T-helper 2 cell treated with Interferon-gamma antibody and Interleukin-4, amounts not matched to agents 100 ng/mL and 5 ng/mL, for 36 hours (primary cell): ENCODE measurements at regions not wholly inside any gene's neighbourhood (a gene's known extent, or its start where the extent isn't known, plus 50 kb on each side); places are given as distances from the start of the nearest gene placed in this dataset.

Source experiments
- intact Hi-C: fragments of 100-400 bp; cut with micrococcal nuclease; formaldehyde crosslinking; loops from one replicate; pipeline ENCODE4 v1.15.1; 2023

DNA sequence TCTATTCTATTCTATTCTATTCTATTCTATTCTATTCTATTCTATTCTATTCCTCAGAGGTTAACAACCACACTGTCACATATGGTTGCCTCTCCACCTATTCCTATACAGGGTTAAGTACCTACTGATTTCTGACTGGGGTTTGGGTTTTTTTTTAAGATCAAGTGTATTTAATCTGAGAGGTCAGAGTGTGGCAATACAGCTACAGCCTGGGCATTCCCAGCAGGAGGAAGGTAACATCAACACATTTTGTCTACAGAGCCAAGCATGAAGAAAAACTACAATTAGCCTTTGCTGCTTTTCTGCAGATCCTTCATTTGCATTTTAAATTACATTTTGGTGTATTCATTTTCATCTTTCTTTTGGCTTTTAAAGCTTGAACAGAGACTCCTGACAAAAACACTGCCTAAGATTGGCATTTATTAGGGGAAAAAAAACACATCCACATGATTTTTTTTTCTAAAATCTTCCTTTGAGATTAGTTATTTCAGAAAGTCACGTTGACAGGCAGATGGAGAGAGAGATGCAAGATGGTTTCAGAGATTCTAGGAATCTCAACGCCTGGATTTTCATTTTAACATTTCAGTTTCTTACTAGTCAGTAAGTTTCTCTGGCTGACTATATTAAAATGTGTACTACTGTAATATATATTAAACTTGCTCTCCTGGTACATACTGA lies 255.9 kb upstream of the TET2 start:
- intact Hi-C loops = no loop called here

DNA sequence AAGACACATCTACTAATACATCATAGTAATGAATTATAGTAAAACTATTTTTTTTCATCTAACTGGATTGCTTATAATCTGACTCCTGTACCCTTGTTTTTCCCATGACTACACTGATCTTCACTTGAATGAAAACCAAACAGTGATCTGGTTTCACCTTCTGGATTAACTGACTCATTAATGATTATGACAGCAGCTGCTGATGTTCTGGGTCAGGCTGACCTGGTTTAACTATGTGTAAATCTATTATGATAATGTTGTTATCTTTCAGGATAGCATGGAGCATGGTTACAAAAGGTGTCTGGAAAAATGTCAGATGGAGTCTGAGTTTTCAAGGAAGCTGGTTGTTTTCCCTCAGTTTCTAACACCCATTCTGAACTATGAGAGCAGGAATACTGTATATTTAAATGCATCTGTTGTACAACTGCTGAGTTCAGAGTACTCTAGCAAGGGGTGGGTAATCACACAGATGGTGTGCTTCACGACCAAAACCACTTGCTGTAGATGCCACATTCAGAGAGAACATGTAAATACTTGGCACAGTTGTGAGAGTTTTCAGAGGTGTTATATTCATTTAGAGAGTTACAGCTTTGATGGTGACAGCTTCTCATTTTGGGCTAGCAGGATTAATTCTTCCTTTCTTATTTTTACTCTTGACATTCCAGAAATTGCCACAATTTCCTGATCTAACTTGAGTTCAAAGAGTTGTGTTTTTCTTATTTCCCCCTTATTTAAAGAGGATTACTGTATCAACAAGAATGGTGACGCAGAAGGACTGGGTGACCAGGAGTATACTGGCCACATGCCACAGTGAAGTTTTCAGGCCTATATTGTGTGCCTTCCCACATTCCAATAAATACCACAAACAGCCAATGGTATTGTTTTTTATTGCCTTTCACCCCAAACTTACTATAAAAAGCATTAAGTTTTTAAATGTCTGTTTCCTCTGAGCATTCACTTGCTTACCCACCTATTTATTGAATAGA lies 249.7 kb upstream of the TET2 start:
- intact Hi-C loops = no loop called here

DNA sequence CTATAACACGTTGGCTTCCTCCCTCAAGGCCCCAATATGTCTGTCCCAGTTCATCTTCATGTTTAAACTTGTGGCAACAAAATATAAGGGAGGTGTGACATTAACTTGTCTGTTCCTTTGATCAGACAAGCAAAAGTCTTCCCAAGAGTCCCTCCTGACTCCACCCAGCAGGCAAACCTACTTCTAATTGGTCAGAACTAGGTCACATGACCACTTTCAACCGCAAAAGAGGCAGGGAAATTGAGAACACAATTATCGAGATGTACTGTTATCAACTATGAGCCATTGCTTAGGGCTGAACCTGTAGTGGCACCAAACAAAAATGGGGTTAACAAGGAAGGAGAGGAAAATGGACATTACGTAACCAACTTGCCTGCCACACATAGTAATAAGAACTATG lies 246.8 kb upstream of the TET2 start:
- intact Hi-C loops = no loop called here

DNA sequence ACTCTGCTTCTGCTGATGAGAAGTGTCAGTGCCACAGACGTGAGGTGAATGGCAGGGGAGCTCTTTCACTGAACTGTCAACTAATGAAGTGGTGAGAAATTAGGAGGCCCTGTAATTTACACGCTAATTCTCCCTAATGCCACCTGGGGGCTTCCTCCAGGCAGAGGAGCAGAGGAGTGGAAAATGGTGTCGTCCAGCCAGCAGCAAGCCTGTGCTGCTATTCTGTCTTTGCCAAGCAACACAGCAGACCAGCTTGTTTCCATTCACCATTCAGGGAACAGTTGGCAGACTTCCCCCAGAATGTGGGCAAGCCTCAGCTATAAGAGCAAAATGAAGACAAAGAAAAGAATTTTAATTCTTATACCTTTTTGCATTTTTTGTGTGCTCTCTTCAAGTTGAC lies 245.2 kb upstream of the TET2 start:
- intact Hi-C loops = no loop called here

DNA sequence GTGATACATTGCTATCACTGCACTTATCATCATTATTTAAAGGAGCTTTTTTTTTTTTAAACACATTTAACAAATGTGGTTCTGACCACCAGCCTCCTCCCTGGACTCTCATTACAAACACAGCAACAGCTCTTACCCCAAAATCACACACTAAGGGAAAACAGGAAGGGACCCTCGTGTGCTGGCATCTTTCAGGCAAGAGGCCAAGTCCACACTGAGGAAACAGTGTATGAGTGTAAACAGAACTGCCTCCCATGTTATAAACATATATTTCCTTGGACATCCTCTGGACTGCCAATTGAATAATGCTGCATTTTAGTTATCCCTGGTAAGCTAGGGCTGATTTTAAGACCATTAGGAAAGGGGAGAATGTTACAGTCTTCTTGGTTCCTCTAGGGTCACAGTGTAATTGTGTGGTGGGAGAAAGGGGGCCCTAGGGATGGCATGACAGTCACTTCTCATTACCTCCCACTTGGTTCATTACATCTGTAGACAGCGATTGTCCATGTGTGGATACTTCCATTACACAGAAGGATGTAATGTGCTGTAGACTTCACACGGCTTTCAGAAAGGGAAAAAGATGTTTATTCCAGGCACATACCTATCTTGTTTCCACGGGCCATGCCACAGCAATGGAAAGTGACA lies 244.6 kb upstream of the TET2 start:
- intact Hi-C loops = no loop called here

DNA sequence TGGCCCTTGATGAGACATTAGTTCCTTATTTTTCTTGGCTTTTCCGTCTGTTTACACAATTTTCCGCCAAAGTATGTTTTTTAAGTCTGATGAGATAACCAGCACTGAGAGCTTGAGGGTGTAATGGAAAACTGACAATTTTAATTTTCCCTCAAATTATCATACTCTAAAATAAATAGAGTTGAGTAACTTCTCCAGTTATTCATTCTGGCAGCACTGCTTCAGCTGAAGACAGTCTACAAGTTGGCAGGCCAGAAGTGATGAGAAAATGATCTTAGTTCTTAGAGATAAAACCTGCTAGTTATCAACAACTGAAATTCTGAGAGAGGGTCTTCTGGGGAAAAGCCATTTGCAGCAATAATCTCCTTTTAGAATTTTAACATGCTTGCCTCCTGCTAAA lies 241.6 kb upstream of the TET2 start:
- intact Hi-C loops = no loop called here

DNA sequence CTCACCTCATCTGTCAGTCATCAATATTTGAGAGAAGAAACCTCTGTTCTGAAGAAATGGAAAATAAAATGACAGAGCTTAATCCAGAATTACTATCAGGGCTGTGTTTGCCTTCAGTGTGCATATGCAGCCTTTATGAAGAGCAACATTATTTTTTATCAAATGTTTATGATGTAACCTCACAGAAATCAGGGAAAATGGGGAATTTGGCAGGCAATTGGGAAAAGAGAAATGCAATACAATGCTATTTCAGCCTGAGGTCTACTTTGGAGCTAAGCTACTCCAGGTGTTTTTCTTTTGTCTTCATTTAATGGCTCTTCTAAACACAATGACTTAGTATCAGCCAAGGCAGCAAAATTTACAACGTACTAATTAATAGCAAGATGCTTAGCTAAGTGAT lies 241.1 kb upstream of the TET2 start:
- intact Hi-C loops = no loop called here

DNA sequence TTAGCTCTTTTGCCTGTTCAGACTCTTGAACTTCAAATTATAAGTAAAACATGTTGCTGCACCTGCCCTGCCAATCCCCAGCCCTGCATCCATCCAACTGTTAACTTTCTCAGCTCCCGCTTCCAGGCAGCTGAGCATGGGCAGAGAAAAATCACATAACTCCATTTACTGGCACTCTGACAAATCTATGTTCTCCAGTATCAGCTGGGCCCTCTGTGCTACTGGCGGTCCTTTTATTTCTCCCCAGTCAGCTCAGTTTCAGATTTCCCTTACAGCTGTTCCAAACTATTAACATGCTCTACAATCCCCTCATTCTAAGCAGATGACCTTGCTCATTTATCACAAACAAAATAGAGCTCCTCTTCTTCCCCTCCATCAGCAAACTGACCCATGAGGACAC lies 240.4 kb upstream of the TET2 start:
- intact Hi-C loops = no loop called here

DNA sequence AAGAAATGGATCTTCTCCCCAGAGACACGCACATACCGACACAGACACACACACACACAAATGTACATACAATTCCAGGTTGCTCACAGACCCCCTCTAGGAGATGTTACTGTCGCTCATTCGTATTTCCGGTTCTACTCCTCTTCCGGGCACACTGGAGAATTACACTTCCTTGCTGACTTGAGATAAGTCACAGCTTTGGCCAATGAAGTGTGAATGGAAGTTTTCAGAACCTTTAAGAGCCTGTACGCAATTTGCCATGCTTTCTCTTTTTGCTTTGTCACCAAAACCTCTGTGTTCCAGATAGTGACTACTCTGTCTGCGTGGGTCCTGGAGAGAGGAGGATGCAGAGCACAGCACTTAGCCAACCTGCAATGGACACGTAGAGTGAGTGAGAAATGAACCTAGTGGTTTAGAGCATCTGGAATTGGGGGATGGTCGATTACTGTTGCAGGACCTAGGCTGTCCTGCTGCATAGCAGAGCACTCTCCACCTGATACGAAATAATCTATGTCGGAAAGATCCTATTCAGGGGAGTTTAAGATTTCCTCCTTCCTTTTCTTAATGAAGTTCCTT lies 239.5 kb upstream of the TET2 start:
- intact Hi-C loops = no loop called here

DNA sequence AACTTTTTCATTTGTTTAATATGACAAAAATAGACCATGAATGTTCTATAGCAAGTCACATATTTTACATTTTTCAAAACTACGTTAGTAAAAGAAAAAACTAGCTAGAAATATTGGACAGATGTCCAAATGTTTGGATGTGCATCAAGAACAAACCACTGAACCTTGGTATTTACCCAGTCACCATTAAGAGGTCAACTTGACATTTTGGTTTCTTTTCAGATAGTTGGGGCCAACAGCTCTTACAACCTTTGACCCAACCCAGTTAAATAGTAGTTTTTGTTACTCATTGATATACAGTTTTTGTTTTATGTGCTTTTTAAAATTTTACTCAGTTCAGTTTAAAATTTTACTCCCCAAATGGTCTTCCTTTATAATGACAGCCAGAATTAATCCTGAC lies 238.7 kb upstream of the TET2 start:
- intact Hi-C loops = no loop called here

DNA sequence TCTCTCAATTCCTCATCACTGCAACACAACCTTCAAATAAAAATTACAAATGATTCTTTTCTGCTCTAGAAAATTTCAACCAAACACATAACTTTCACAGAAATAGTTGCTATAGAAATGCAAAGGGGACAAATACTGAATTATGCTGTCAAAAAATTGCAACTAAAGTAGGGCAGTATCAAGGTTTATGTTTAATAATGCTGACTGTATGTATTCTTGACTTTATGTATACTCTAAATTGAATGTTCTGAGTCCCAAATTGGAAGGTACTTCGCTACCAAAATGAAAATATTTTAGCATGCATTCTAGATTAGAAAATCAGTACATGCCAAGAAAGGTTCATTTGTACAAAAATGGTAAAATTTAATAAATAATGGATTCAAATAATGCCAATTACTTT lies 237.3 kb upstream of the TET2 start:
- intact Hi-C loops = no loop called here

DNA sequence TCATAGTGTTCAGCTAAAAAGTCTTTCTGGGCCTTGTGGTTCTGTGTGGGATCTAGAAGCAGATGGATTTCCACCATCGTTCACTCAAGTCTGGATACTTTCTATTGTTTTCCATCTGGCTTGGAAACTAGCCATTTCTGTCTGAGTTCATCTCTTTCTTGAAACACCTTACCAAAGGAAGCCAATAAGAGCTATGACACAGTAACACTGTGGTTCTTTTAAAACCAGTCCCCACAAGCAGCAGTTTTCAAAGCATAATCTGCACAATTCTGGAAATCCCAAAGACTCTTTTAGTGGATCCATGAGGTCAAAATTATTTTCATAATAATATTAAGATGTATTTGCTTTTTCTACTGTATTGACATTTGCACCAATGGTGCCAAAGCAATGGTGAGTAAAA lies 234.2 kb upstream of the TET2 start:
- intact Hi-C loops = no loop called here

DNA sequence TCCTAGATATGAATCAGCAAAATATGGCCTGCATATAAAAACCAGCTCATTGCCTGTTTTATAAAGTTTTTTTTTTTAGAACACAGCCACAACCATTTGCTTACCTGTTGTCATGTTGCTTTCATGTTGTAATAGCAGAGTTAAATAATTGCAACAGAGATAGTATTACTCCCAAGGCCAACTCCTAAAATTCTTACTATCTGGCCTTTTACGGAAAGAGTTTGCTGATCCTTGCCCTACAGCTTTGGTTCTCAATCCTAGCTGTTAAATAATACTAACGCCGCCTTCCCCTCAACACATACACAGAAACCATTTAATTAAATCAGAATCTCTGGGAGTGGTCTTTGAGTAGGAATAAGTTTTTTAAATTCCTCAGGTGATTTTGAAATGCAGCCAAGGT lies 231.3 kb upstream of the TET2 start:
- intact Hi-C loops = no loop called here

DNA sequence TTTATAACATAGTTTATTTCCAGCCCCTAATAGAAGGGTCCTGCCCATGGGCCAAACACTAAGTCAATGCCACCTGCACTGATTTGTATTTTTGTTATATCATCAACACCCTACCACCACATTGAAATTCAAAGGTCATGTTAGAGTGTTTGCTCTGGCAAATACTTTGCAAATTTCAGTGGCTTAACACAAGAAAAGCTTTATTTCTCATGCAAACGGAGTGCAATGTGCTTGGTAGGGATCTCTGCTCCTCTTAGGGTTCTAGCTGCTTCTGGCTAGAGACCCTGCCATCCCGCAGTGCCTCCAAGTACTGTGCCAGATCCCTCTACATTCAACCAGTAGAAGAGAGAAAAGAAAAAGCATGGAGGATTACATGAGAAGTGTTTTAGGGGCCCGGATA lies 230.8 kb upstream of the TET2 start:
- intact Hi-C loops = no loop called here

DNA sequence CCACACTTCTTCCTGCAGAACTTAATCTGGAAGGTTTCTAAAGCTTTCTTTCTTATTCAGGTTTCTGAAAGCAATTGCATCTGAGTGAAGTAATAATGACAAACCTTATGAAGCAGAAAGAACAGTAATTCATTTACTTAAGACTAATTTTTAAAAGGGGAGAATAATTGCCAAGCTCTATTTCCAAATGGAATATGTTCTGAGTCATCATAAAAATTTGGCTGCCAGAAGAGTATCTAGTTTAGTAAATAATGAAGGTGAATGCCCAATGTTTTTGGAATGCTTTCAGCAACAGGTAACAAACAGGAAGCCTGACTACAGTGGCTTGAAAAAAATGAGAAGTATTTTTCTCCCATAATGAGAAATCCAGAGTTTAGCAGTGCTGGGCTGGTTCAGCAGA lies 227.3 kb upstream of the TET2 start:
- intact Hi-C loops = no loop called here

DNA sequence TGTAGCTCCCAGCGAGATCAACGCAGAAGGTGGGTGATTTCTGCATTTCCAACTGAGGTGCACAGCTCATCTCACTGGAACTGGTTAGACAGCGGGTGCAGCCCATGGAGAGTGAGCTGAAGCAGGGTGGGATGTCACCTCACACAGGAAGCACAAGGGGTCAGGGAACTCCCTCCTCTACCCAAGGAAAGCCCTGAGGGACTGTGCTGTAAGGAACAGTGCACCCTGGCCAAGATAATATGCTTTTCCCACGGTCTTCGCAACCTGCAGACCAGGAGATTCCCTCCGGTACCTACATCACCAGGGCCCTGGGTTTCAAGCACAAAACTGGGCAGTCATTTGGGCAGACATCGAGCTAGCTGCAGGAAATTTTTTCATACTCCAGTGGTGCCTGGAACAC lies 216.4 kb upstream of the TET2 start:
- intact Hi-C loops = loop anchor here (2.0 to 5.0 kb wide), 3 partner anchors 37 to 217 kb away; partner anchors contain the start of gene TET2

DNA sequence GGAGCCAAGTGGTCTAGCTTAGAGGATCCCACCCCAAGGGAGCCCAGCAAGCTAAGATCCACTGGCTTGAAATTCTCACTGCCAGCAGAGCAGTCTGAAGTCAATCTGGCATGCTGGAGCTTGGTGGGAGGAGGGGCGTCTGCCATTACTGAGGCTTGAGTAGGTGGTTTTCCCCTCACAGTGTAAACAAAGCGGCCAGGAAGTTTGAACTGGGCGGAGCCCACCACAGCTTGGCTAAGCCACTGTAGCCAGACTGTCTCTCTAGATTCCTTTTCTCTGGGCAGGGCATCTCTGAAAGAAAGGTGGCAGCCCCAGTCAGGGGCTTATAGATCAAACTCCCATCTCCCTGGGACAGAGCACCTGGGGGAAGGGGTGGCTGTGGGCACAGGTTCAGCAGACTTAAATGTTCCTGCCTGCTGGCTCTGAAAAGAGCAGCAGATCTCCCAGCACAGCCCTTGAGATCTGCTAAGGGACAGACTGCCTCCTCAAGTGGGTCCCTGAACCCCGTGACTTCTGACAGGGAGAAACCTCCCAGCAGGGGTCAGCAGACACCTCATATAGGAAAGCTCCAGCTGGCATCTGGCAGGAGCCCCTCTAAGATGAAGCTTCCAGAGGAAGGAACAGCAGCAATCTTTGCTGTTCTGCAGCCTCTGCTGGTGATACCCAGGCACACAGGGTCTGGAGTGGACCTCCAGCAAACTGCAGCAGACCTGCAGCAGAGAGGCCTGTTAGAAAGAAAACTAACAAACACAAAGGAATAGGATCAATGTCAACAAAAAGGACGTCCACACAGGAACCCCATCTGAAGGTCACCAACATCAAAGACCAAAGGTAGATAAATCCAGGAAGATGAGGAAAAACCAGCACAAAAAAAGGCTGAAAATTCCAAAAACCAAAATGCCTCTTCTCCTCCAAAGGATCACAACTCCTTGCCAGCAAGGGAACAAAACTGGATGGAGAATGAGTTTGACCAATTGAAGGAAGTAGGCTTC lies 215.6 kb upstream of the TET2 start:
- intact Hi-C loops = loop anchor here (1.0 to 5.0 kb wide), 4 partner anchors 36 to 540 kb away; partner anchors contain the start of gene TET2

DNA sequence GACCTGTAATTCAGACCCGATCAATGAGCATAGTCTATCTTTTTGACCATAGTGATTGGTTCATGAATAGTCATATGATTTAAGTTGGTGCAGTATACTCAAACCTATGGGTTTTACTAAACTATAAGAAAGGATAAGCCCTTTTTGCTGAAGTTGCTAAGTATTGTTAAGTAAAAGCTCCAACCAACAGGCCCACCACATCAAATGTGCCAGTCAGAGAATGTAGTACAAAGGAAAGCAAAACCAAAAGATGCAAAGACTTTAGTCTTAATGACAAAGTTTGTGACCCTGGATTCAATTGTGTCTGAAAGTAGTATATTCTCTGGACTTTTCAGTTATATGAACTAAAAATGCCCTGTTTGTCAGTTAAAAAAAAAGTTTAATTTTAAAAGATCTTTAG lies 208.1 kb upstream of the TET2 start:
- intact Hi-C loops = loop anchor here (2.0 kb wide), 1 partner anchor 28 kb away; no protein-coding TSS in a partner anchor

DNA sequence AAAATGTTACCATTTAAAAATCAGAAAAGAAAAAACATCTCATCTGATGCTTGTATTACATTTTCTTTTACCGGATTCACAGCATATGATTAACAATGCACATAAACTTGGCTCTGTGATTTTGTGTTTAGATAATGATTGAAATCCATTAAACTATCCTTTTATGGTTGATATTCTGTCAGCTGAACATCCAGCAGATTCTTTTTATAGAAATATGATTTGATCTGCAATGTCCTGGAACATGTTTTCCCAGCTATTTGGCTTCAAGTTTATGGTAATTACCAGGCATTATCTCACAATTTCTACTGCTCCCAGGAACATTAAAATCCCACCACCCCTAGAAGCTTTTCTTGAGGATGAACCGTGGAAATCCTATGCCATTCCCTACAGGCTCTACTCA lies 205.7 kb upstream of the TET2 start:
- intact Hi-C loops = no loop called here

DNA sequence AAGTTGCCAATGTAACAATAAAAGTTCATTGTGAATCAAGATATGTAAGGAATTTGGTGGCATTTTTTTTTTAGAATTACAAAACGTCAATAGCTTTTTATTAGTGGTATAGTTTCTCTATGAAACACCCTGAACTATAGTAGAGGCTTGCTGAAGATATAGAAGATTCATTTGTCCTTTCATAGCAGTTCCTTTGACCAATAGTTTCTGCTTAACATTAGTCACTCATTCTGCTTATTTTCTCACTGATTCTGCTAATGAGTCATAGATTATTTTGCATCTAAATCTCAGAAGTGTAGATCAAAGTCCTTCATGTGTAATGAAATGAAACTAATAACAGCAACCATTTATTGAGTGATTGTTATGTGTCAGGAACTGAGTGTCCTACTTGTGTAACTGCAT lies 205.0 kb upstream of the TET2 start:
- intact Hi-C loops = no loop called here
